CD14-positive monocyte (primary cell): ENCODE measurements at regions not wholly inside any gene's neighbourhood (a gene's known extent, or its start where the extent isn't known, plus 50 kb on each side); places are given as distances from the start of the nearest gene placed in this dataset.

Experiments
- DNase-seq, 3 donors: peaks; one replicate each; pipeline ENCODE4 v3.0.0-alpha.2; 2011 to 2022
- H2AFZ ChIP-seq: 2 replicates; pipeline ENCODE4 v1.6.0; 2012; ENCODE audit warnings: mild to moderate bottlenecking, low read depth, low read length, inconsistent platforms; ENCODE audit not compliant: insufficient read depth, poor library complexity, severe bottlenecking
- H3K27ac ChIP-seq, 2 donors: 1 replicate in 1 of 2; 2 replicates in 1 of 2; pipeline ENCODE4 v1.5.1; 2012 to 2013; ENCODE audit warnings: low read length in 2 of 2, control low read depth in 1 of 2, inconsistent platforms in 1 of 2, low read depth in 1 of 2, mild to moderate bottlenecking in 1 of 2
- H3K27me3 ChIP-seq, 2 donors: one replicate each; pipeline versions ENCODE4 v1.6.0 to v1.6.1; 2011 to 2013; ENCODE audit warnings: low read length in 2 of 2; ENCODE audit not compliant: control insufficient read depth in 2 of 2, insufficient read depth in 2 of 2
- H3K36me3 ChIP-seq, 2 donors: replicated peaks in 1 of 2; 1 replicate in 1 of 2; 2 replicates in 1 of 2; pipeline versions ENCODE4 v1.5.1 to v1.6.1; 2012 to 2013; ENCODE audit warnings: low read length in 2 of 2, control low read depth in 1 of 2, inconsistent platforms in 1 of 2, mild to moderate bottlenecking in 1 of 2; ENCODE audit not compliant: insufficient read depth in 2 of 2, control insufficient read depth in 1 of 2
- H3K4me1 ChIP-seq, 2 donors: 1 replicate in 1 of 2; 2 replicates in 1 of 2; pipeline versions ENCODE4 v1.5.1 to v1.6.1; 2012 to 2013; ENCODE audit warnings: low read length in 2 of 2, control low read depth in 1 of 2, inconsistent platforms in 1 of 2, mild to moderate bottlenecking in 1 of 2, moderate library complexity in 1 of 2; ENCODE audit not compliant: insufficient read depth in 2 of 2, control insufficient read depth in 1 of 2
- H3K4me2 ChIP-seq: replicated peaks from 2 replicates; pipeline ENCODE3; 2012; ENCODE audit warnings: low read length, moderate library complexity, mild to moderate bottlenecking; ENCODE audit not compliant: poor library complexity, severe bottlenecking; ENCODE audit errors: extremely low read depth
- H3K4me3 ChIP-seq, 3 experiments: fragments of 200-600 bp in 1 of 3; sonication (generic) in 1 of 3; replicated peaks in 1 of 3; 1 replicate in 2 of 3; 2 replicates in 1 of 3; pipeline ENCODE4 v1.5.1; 2011 to 2013; ENCODE audit warnings: low read length in 3 of 3, mild to moderate bottlenecking in 3 of 3, control low read depth in 2 of 3, low read depth in 2 of 3, inconsistent platforms in 1 of 3, moderate library complexity in 1 of 3
- H3K79me2 ChIP-seq: 2 replicates; pipeline ENCODE4 v1.6.0; 2012; ENCODE audit warnings: mild to moderate bottlenecking, control low read depth, inconsistent platforms, low read length, moderate library complexity; ENCODE audit not compliant: insufficient read depth
- H3K9ac ChIP-seq: 2 replicates; pipeline ENCODE4 v1.6.0; 2017; ENCODE audit warnings: low read length, mild to moderate bottlenecking; ENCODE audit not compliant: insufficient read depth, poor library complexity, severe bottlenecking
- H3K9me3 ChIP-seq, 2 donors: replicated peaks in 1 of 2; 1 replicate in 1 of 2; 2 replicates in 1 of 2; pipeline versions ENCODE4 v1.5.1 to v1.6.1; 2012 to 2013; ENCODE audit warnings: low read length in 2 of 2, control low read depth in 1 of 2; ENCODE audit not compliant: control insufficient read depth in 1 of 2, insufficient read depth in 1 of 2
- H4K20me1 ChIP-seq: 2 replicates; pipeline ENCODE4 v1.6.0; 2012; ENCODE audit warnings: mild to moderate bottlenecking, low read length, control low read depth, moderate library complexity; ENCODE audit not compliant: insufficient read depth
- H3K27ac Mint-ChIP-seq, 7 donors: one replicate each; pipeline ENCODE4 v1.8.0; 2020; ENCODE audit warnings: mild to moderate bottlenecking in 7 of 7, mixed read lengths in 7 of 7, moderate library complexity in 6 of 7, inconsistent platforms in 2 of 7
- H3K27me3 Mint-ChIP-seq, 3 donors: one replicate each; pipeline ENCODE4 v1.8.0; 2021 to 2022; ENCODE audit warnings: low read depth in 3 of 3, mild to moderate bottlenecking in 3 of 3, mixed read lengths in 3 of 3, moderate library complexity in 3 of 3, inconsistent platforms in 1 of 3
- H3K36me3 Mint-ChIP-seq, 2 donors: one replicate each; pipeline ENCODE4 v1.8.0; 2020; ENCODE audit warnings: mixed read lengths in 2 of 2, inconsistent platforms in 1 of 2, mild to moderate bottlenecking in 1 of 2
- H3K4me1 Mint-ChIP-seq: one replicate; pipeline ENCODE4 v1.8.0; 2020; ENCODE audit warnings: mild to moderate bottlenecking, mixed read lengths
- H3K4me3 Mint-ChIP-seq, 2 donors: one replicate each; pipeline ENCODE4 v1.8.0; 2020; ENCODE audit warnings: mild to moderate bottlenecking in 2 of 2, mixed read lengths in 2 of 2, moderate library complexity in 1 of 2
- H3K9me3 Mint-ChIP-seq, 7 donors: one replicate each; pipeline ENCODE4 v1.8.0; 2020 to 2022; ENCODE audit warnings: mixed read lengths in 7 of 7, mild to moderate bottlenecking in 6 of 7, moderate library complexity in 6 of 7, inconsistent platforms in 2 of 7
- CTCF ChIP-seq: fragments of 200-600 bp; IDR thresholded peaks from one replicate; pipeline ENCODE4 v1.8.0; 2022; ENCODE audit warnings: antibody characterized with exemption, mild to moderate bottlenecking
- WGBS: methylation state at CpG from one replicate; pipeline ENCODE4 v1.1.5; 2013; ENCODE audit warnings: missing lambda C conversion rate; ENCODE audit not compliant: insufficient coverage; 5-methylcytosine and 5-hydroxymethylcytosine counted together
- intact Hi-C, 2 donors: fragments of 100-400 bp; cut with micrococcal nuclease; formaldehyde crosslinking; loops; one replicate each; pipeline versions ENCODE4 v1.15.0 to v1.15.1; 2023

- no peaks in the 10 kb centered on the region for H3K4me1 Mint-ChIP-seq
- no peak overlapping the region for H3K4me3 Mint-ChIP-seq
- peak overlapping the region in 1 of 7 donors; percentile 15 for H3K27ac Mint-ChIP-seq
- H3K9ac ChIP-seq: no peak overlapping the region
- H3K9me3 Mint-ChIP-seq: no peaks in the 10 kb centered on the region
- no peak overlapping the region for H3K4me2 ChIP-seq
- 92% methylated on average over 3 of the region's 5 CpGs for WGBS
- intact Hi-C loops: no loop called here
- H3K36me3 Mint-ChIP-seq: peaks cover 9 to 21% of the 10 kb centered on the region in 2 donors
- no peaks in the 10 kb centered on the region for H4K20me1 ChIP-seq
- no peaks in the 10 kb centered on the region for H3K27me3 ChIP-seq
- no peak for TF ChIP-seq CTCF
- no peak overlapping the region for H3K4me3 ChIP-seq
- no peak overlapping the region for H3K27ac ChIP-seq
- peaks cover 0 to 6% of the 10 kb centered on the region in 2 donors for H3K36me3 ChIP-seq
- H2AFZ ChIP-seq: no peak overlapping the region
- no peaks in the 10 kb centered on the region for H3K9me3 ChIP-seq
- no peaks in the 10 kb centered on the region for H3K27me3 Mint-ChIP-seq
- DNase-seq: no peak
- H3K79me2 ChIP-seq: no peaks in the 10 kb centered on the region
- no peaks in the 10 kb centered on the region for H3K4me1 ChIP-seq
Measured at GRCh38 chr7:66864294-66864693, 56.7 kb upstream of the TMEM248 start.

- peak overlapping the region in 2 of 7 donors; percentile 2 to 17 for H3K27ac Mint-ChIP-seq
- no peak for TF ChIP-seq CTCF
- no CpG with 5 or more reads among the region's 1 CpG for WGBS
Measured at GRCh38 chr7:66865290-66865864, 55.6 kb upstream of the TMEM248 start.

More at GRCh38 chr7:66865290-66865864, 55.6 kb upstream of the TMEM248 start:
- Histone ChIP-seq H3K4me2 (no peak overlapping the region), H3K4me1 (no peaks in the 10 kb centered on the region), H2AFZ (no peak overlapping the region), H3K27ac (no peak overlapping the region), H4K20me1 (no peaks in the 10 kb centered on the region), H3K27me3 (no peaks in the 10 kb centered on the region), H3K9ac (no peak overlapping the region), H3K79me2 (no peaks in the 10 kb centered on the region), H3K4me3 (no peak overlapping the region), H3K36me3 (peaks cover 0 to under 1% of the 10 kb centered on the region in 2 donors), H3K9me3 (no peaks in the 10 kb centered on the region)
- Mint-ChIP-seq H3K4me1 (no peaks in the 10 kb centered on the region), H3K4me3 (no peak overlapping the region), H3K27me3 (no peaks in the 10 kb centered on the region), H3K9me3 (no peaks in the 10 kb centered on the region), H3K36me3 (peaks cover 3 to 16% of the 10 kb centered on the region in 2 donors)
- intact Hi-C loops: no loop called here
- DNase-seq: no peak
